Nephron (organoid): ENCODE measurements at regions not wholly inside any gene's neighbourhood (a gene's known extent, or its start where the extent isn't known, plus 50 kb on each side); places are given as distances from the start of the nearest gene placed in this dataset.

Experiments
- H3K27ac Mint-ChIP-seq, 3 experiments: 2 replicates each; pipeline ENCODE4 v1.8.0; 2020; ENCODE audit warnings: mixed read lengths in 3 of 3, mild to moderate bottlenecking in 2 of 3, moderate library complexity in 1 of 3
- H3K27me3 Mint-ChIP-seq: 2 replicates; pipeline ENCODE4 v1.8.0; 2021; ENCODE audit warnings: low read depth, mild to moderate bottlenecking, moderate library complexity, mixed read lengths
- H3K36me3 Mint-ChIP-seq: 2 replicates; pipeline ENCODE4 v1.8.0; 2020; ENCODE audit warnings: low read depth, mixed read lengths
- H3K4me1 Mint-ChIP-seq: 2 replicates; pipeline ENCODE4 v1.8.0; 2020; ENCODE audit warnings: mixed read lengths
- H3K4me3 Mint-ChIP-seq, 3 experiments: 2 replicates each; pipeline ENCODE4 v1.8.0; 2020; ENCODE audit warnings: mild to moderate bottlenecking in 3 of 3, mixed read lengths in 3 of 3, moderate library complexity in 2 of 3
- H3K9me3 Mint-ChIP-seq: 2 replicates; pipeline ENCODE4 v1.8.0; 2020; ENCODE audit warnings: mixed read lengths
- TF ChIP-seq, protein P1 (sequence below), 3 experiments: fragments of 200-600 bp; sonication (generic); IDR thresholded peaks; one replicate each; pipeline ENCODE4 v1.5.0; 2021; ENCODE audit warnings: antibody characterized with exemption in 3 of 3; ENCODE audit not compliant: unreplicated experiment in 3 of 3

DNA sequence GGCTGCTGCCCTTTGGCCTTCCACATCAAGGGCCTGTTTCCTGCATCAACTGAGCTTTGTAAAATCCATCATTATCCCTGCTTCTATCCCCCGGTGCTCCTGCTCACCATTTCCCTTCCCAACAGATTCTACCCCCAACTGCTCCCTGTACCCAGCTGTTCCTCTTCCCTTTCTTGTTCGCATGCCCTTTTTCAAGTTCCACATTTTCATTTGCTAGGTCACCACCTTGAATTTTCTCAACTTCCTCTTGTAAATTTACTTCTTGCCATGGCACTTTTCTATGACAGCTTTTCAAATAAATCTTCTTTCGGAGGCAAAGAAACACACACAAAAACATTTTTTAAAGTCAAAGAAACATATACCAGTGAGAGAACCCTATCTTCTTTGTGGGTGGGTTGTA lies 330.5 kb upstream of the ADGRL2 start:
- H3K27me3 Mint-ChIP-seq, result no peaks in the 10 kb centered on the region
- H3K4me3 Mint-ChIP-seq, result no peak overlapping the region
- H3K36me3 Mint-ChIP-seq, result no peaks in the 10 kb centered on the region
- no peaks in the 10 kb centered on the region for H3K9me3 Mint-ChIP-seq
- H3K27ac Mint-ChIP-seq, result no peak overlapping the region
- TF ChIP-seq, protein P1, sequence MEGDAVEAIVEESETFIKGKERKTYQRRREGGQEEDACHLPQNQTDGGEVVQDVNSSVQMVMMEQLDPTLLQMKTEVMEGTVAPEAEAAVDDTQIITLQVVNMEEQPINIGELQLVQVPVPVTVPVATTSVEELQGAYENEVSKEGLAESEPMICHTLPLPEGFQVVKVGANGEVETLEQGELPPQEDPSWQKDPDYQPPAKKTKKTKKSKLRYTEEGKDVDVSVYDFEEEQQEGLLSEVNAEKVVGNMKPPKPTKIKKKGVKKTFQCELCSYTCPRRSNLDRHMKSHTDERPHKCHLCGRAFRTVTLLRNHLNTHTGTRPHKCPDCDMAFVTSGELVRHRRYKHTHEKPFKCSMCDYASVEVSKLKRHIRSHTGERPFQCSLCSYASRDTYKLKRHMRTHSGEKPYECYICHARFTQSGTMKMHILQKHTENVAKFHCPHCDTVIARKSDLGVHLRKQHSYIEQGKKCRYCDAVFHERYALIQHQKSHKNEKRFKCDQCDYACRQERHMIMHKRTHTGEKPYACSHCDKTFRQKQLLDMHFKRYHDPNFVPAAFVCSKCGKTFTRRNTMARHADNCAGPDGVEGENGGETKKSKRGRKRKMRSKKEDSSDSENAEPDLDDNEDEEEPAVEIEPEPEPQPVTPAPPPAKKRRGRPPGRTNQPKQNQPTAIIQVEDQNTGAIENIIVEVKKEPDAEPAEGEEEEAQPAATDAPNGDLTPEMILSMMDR (IDR thresholded peaks at IDR 0.05; ENCODE audit: unreplicated experiment in 3 of 3), result no peak
- H3K4me1 Mint-ChIP-seq, result peaks cover 7% of the 10 kb centered on the region

- H3K4me1 Mint-ChIP-seq, result peaks cover 15% of the 10 kb centered on the region
- no peaks in the 10 kb centered on the region for H3K27me3 Mint-ChIP-seq
- H3K27ac Mint-ChIP-seq, result peak overlapping the region in 2 of 3 experiments; percentile 46 to 69
- no peaks in the 10 kb centered on the region for H3K36me3 Mint-ChIP-seq
- TF ChIP-seq, protein P1 (IDR thresholded peaks at IDR 0.05; ENCODE audit: unreplicated experiment in 3 of 3), result no peak
- no peak overlapping the region for H3K4me3 Mint-ChIP-seq
- no peaks in the 10 kb centered on the region for H3K9me3 Mint-ChIP-seq
Measured at GRCh38 chr1:81467383-81467782, 333.4 kb upstream of the ADGRL2 start.

DNA sequence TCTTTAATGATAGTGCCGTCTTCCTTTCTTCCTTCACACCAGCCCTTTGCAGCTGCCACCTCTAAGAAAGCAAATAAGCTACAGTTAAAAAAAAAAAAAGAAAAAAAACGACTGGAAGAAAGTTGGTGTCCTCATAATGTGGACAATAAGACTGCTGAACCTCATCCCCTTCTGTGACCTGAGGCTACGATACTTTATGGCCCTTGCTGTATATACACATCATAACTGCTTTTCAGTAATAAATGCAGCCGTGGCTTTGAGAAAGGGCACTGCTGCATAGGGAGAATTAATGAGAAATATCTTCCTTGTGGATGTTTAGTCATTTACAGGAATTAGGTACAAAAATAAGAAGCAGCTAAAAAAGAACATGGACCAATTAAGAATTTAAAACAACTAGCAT lies 333.8 kb upstream of the ADGRL2 start:
- no peak overlapping the region for H3K4me3 Mint-ChIP-seq
- TF ChIP-seq, protein P1 (IDR thresholded peaks at IDR 0.05; ENCODE audit: unreplicated experiment in 3 of 3), result no peak
- H3K4me1 Mint-ChIP-seq, result peaks cover 15% of the 10 kb centered on the region
- H3K27ac Mint-ChIP-seq, result peak overlapping the region; percentile 20 to 69 (median 46)
- H3K9me3 Mint-ChIP-seq, result no peaks in the 10 kb centered on the region
- H3K36me3 Mint-ChIP-seq, result no peaks in the 10 kb centered on the region
- no peaks in the 10 kb centered on the region for H3K27me3 Mint-ChIP-seq

DNA sequence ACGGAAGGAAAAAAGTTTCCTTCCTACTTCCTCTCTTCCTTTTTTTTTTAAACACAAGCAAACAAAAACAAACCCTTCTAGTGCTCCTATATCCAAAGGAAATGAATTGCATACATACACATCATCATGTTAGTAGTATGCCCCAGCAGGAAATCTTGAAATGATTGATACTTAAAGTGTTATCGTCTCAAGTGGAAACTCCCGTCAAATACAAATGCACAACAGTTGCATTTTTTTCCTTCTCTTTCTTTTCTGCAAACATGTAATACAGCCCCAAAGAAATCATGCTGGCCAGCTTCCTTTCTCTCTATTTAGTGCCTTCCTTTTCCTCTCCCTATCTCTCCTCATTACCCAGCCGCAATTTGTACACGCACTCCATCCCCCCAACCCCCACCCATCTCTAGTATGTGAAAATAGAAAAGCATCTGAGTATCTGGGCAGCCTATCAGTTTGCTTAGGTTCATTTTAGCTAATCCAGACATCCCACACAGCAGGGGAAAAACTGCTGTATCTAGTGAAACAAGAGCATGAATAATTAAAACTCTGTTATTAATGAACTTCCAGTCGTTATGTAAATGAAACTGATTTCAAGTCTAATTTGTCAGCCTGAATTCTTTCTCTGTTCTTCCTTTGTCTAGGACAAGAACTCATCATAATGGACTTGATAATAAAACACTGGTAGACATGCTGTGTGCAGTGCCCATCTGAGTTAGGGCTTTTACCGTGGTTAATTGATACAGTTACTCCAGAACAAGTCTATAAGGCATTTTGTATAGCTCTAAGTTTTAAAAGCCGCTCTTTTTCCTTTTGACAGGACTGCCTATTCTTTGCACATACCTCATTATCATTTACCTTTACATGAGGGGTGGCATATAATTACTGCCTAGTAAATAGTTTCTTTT lies 336.5 kb upstream of the ADGRL2 start:
- Mint-ChIP-seq H3K4me1 (peaks cover 34% of the 10 kb centered on the region), H3K27ac (peak overlapping the region; percentile 41 to 72 (median 67)), H3K36me3 (no peaks in the 10 kb centered on the region), H3K27me3 (no peaks in the 10 kb centered on the region), H3K4me3 (peak overlapping the region; percentile 6 to 54 (median 53)), H3K9me3 (no peaks in the 10 kb centered on the region)
- TF ChIP-seq, protein P1 (IDR thresholded peaks at IDR 0.05; ENCODE audit: unreplicated experiment in 3 of 3), result no peak

GRCh38 chr1:81459043-81459442 lies 341.7 kb upstream of the ADGRL2 start:
- Mint-ChIP-seq H3K9me3 (no peaks in the 10 kb centered on the region), H3K36me3 (no peaks in the 10 kb centered on the region), H3K27me3 (no peaks in the 10 kb centered on the region), H3K4me1 (peaks cover 31% of the 10 kb centered on the region), H3K27ac (no peak overlapping the region), H3K4me3 (no peak overlapping the region)
- TF ChIP-seq, protein P1 (IDR thresholded peaks at IDR 0.05; ENCODE audit: unreplicated experiment in 3 of 3), result no peak

DNA sequence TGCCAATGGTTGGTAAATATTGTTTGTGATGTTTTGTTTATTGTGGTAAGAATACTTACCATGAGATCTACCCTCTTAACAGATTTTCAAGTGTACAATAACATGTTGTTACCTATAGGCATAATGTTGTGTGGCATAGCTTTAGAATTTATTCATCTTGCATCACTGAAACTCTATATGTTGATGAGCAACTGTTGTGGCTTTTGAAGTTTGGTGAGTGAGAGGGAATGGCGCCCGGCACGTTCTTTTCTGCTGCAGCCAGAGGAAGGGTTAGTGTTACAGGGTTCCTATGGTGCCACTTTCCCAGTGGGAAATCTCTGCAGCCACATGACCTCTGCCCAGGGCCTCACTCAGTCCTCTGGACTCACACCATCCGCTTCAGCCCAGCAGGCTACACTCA lies 342.5 kb upstream of the ADGRL2 start:
- no peaks in the 10 kb centered on the region for H3K9me3 Mint-ChIP-seq
- H3K4me3 Mint-ChIP-seq, result no peak overlapping the region
- H3K4me1 Mint-ChIP-seq, result peaks cover 27% of the 10 kb centered on the region
- no peaks in the 10 kb centered on the region for H3K36me3 Mint-ChIP-seq
- no peak overlapping the region for H3K27ac Mint-ChIP-seq
- TF ChIP-seq, protein P1 (IDR thresholded peaks at IDR 0.05; ENCODE audit: unreplicated experiment in 3 of 3), result no peak
- no peaks in the 10 kb centered on the region for H3K27me3 Mint-ChIP-seq
